ENCODE measurements at regions not wholly inside any gene's neighbourhood (a gene's known extent, or its start where the extent isn't known, plus 50 kb on each side); places are given as distances from the start of the nearest gene placed in this dataset.

DNA sequence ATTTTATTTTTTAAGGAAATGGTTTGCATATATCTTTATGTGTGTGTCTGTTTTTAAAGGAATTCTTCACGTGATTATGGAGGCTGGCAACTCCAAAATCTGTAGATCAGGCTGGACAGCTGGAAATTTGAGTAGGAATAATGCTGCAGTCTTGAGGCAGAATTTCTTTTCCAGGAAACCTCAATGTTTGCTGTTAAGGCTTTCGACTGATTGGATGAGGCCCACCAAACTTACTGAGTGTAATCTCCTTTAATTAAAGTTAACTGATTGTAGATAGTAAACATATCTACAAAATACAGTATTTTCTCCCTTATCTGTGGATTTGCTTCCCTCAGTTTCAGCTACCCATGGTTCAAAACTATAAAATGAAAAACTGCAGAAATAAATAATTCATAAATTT lies 883.1 kb downstream of the TTLL7 start:
- DNase-seq = no peak

GRCh38 chr1:83114136-83114834 lies 884.6 kb downstream of the TTLL7 start:
- DNase-seq = no peak

DNA sequence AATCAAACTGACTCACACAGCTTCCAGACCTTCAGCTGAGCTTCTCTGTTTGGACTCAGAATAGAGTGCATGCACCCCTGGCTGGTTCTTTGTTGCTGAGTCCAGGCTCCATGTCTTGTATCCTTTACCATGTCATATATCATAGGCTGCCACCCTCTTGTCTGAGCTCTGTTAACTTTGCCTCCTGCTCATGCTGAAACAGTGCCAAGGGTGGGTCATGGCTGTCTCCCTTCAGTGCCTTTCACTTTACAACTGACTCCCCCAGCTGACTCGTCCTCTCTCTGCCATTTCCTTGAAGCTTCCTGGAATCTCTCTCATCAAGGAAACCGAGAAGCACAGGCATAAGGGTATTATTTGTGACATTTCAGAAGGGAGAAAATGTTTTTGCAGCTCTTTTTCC lies 885.3 kb downstream of the TTLL7 start:
- no peak for DNase-seq

- DNase-seq = no peak
Observed at GRCh38 chr1:83112248-83112885, 886.6 kb downstream of the TTLL7 start.

DNA sequence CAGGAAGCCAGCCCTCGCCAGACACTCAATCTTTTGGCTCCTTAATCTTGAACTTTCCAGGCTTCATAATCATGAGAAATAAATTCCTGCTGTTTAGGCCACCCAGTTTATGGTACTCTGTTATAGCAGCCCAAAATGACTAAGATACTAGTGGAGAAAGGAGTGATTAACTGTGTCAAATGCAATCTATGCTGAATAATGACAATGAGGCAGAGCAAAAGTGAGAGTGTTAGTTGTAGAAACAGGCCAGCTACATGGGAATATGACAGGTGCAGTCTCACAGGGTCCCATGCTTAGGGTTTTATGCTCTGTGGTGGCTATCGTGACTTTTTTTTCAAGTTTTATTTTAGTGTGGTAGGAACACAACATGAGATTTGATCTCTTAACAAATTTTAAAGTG lies 888.8 kb downstream of the TTLL7 start:
- no peak for DNase-seq

DNA sequence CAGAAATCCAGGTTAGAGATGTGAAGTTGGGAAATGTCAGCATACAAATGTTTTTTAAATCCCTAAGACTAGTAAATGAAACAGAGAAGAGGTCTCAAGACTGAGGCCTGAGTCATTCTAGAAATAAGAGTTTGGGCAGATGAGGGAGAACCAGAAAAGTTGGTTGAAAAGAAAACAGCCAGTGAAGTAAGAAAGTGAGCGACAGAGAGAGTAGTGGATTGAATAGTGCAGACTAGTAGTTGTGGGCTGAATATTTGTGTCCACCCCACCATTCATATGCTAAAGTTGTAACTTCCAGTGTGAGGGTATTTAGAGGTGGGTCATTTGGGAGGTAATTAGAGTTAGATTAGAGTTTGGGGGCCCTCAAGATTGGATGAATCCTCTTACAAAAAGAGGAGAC lies 889.2 kb downstream of the TTLL7 start:
- DNase-seq = no peak

- no peak for DNase-seq
Observed at GRCh38 chr1:83104558-83104957, 894.4 kb downstream of the TTLL7 start.

DNA sequence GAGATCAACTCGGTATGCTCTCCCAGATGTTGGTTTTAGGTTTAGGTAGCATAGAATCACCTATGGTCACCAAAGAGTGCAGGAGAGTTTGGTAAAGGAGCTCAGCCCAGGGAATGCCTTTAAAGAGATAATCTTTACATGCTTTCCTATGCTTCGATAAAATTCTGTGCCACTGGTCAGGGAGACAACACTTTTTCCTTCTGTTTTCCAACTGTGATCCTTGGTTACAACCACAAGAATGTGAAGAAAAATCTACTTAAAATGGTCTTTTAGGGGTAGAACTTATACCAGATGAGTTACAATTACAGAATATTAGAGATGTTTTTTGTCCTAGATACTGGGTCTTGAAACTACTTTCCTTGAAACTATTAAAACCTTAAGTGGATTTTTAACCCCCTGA lies 895.6 kb downstream of the TTLL7 start:
- DNase-seq = no peak

DNA sequence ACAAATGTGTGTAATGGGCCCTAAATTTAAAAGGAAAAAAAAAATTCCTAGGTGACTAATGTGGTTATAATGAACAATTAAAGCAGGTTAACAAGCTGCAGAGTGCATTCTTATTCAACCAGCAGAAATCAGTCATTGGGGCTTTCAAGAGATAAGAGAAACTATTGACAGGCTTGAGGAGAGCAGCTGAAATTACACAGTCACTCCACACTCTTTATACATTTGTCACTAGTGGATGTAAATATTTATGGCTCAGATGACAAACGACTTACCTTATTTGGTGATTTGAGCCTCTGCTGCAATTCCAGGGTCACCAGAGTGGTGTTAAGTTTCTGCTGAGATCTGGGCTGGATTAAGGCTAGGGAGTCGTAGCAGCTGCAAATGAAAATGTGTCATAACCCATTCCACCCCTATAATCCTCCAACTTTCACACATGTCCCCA lies 896.3 kb downstream of the TTLL7 start:
- peak; percentile 31 for DNase-seq

- no peak for DNase-seq
Observed at GRCh38 chr1:83101406-83101805, 897.5 kb downstream of the TTLL7 start.

DNA sequence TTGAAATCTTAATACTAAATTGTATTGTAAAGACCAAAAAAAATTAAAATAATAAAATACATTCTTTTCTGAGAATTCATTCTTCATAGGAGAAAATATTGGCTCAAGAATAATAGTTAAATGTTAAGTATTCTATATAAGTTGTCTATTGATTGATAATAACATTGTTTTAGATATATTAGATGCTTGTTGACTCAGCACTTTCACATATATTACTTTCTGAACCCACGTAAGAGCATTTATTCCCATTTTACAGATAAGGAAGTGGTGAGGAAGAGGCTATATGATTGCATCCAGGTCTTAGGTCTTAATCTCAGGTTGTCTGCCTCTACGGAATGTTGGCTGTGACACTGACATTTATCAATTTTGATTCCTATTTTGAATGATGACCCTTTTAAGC lies 898.8 kb downstream of the TTLL7 start:
- DNase-seq = no peak

DNA sequence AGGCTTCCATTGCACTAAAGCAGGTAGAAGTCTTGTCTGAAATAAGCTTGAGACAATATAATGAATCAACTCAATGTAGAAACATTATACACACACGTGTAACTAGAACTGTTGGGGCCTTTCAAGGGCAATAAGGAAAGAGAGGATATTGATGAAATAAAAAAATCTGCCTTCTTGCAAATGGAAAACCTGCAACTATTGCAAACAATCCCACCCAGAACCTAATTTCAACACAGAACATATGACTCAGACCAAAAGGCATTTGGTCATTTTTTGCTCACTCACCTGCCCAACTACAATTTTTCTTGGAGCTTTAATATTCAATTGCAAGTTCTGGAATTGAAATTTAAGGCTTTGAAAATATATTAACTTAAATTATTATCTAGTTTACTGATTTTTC lies 900.1 kb downstream of the TTLL7 start:
- DNase-seq = no peak

DNA sequence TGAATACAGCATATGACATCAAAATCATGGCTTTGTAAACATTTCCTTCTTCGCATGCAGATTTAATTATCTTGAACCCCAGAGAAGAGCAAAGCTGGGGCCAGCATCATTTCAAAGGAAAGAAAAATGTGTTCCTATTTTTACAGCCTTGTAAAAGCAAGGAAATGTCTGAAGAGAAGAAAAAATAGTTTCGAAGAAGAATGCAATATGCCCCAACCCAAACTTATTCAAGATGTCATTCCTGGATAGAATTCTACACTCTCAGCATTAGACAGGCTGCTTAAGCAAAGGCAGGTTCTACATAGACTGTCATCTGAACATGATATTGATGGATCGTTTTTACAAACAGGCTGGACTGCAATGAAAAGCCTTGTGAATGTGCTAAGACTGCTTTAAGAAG lies 900.8 kb downstream of the TTLL7 start:
- DNase-seq = peak; percentile 21

DNA sequence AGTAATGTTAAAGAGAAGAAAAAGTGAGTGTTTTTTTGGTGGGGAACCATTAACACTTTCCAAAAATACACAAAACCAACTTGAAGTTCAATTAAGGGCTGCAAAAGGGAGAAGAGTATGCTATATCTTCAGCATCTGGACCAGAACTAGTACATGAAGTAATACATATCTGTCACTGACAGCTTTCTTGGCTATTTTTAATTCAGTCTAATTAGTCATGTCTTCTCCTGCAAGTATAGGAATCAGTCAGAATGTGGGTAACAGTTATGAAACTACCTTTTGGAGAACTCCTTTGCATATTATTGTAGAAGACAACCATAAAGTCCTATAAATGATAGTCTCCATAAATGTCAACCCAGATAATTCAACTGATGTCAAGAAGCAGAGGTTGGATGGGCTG lies 901.2 kb downstream of the TTLL7 start:
- no peak for DNase-seq

- no peak for DNase-seq
Observed at GRCh38 chr1:83095570-83095969, 903.4 kb downstream of the TTLL7 start.

DNA sequence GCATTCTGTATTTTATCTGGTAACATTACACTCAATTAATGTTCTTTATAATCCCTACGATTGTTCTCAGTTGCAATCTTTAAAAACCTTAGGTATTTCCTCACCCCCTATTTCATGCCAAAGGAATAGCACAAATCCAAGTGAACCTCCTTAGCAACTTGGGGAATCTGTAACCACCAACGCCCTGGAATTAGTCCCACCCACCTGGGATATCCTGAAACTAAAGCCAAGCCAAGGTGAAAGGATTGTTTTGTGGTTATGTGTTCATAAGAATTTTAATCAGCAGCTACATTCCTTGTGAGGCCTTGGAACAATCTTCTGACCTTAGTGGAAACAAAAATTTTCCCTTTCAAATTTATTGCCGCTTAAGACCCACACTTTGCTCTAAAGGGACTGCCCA lies 908.7 kb downstream of the TTLL7 start:
- DNase-seq = no peak

DNA sequence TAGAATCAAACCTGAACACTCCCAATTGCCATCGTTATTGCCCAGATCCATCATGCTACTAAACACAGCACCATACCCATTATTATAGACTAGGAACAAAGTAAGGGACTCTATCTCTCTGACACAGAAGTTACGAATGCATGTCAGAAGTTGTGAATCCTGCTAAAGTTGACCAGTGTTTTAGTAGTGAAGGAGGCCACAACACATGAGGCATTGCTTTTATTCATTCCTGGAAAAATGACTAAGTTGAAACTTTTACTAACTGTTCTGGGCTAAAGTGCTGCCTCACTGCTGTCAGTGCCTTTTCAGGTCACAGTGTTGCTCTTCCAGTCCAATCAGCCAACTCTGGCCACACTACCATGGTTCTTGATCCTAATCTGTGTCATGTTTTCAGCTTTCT lies 911.1 kb downstream of the TTLL7 start:
- DNase-seq = no peak

GRCh38 chr1:83086986-83087512 lies 911.9 kb downstream of the TTLL7 start:
- no peak for DNase-seq

DNA sequence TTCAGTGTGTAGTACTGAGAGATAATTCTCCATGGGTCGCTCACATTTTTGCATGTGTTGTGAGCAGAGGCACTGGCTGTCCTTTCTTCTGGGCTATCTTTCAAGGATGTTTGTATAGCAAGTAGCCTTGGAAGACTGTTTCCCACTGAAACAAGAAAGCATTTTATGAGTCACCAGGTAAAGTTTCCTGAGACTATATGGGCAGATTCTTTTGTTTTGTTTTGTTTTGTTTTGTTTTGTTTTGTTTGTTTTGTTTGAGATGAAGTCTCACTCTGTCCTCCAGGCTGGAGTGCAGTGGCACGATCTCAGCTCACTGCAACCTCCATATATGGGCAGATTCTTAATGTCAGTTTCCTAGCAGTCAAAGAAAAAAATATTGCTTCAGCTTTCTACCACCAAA lies 912.6 kb downstream of the TTLL7 start:
- DNase-seq = no peak

GRCh38 chr1:83083589-83084224 lies 915.2 kb downstream of the TTLL7 start:
- no peak for DNase-seq

DNA sequence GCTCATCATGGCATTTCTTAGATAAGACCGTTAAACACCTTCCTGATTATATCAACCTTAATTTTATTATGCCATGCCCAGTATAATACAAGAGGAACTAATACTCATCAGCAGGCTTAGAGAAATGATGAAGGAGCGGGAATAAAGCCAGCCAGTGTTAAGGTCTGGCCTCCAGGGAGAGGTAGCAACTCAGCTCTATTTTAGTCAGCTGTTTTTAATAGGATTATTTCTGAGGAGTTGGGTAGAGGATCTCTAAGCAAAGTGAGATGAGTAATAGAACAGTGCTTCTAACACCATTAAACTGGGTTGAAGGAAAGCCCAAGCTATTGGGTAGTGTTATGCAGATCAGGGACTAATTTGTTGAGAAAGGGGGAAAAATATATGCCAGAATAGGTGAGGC lies 921.5 kb downstream of the TTLL7 start:
- no peak for DNase-seq

DNA sequence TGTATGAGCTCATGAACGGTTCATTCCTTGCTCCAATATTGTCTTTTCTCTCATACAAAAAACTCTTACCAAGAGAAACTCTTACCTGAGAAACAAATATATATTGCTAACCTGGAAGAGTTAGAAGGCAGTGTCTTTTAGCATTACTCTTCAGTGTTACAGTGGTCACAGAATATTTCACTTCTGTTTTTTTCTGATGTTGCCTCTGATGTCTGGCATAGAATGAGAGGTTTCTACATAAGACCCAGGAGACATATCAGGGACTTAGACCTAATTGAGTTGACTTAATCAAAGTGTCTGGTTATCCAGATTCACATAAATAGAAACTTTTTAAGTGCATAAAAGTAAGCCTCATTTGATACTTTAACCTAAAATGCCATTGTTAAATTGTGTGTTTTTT lies 923.8 kb downstream of the TTLL7 start:
- no peak for DNase-seq

DNA sequence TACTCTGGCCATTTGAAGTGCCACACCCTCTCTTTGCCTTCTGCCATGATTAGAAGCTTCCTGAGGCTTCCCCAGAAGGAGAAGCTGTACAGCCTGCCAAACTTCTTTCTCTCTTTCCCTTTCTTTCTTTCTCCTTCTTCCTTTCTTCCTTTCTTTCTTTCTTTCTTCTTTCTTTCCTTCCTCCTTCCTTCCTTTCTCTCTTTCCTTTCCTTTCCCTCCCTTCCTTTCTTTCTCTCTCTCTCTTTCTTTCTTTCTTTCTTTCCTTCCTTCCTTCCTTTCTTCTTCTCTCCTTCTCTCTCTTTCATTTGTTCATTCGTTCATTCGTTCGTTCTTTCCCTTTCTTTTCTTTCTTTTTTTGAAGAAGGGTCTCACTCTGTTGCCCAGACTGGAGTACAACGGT lies 931.0 kb downstream of the TTLL7 start:
- DNase-seq = no peak

Data from femur (tissue), 1 donor.